ENCODE measurements at regions not wholly inside any gene's neighbourhood (a gene's known extent, or its start where the extent isn't known, plus 50 kb on each side); places are given as distances from the start of the nearest gene placed in this dataset.
"Not testable (repeated sequence)": the region's sequence is repeated elsewhere in the genome, so short reads cannot be mapped to it uniquely, and the experiment has no call there.

- no peak overlapping the region for H3K4me3 ChIP-seq (ENCODE audit: low read length)
- H3K9ac ChIP-seq (ENCODE audit: low read length): no peak overlapping the region
Measured at GRCh38 chr12:131218026-131218922, 264.6 kb downstream of the ADGRD1 start.

GRCh38 chr12:131218923-131219669, 265.4 kb downstream of the ADGRD1 start:
- no peak overlapping the region for H3K4me3 ChIP-seq (ENCODE audit: low read length)
- no peak overlapping the region for H3K27ac ChIP-seq (ENCODE audit: low read depth, low read length)
- no peak overlapping the region for H3K9ac ChIP-seq (ENCODE audit: low read length)
- no peaks in the 10 kb centered on the region for H3K27me3 ChIP-seq (ENCODE audit: control insufficient read depth, insufficient read depth, low read length)
- no peaks in the 10 kb centered on the region for H3K4me1 ChIP-seq (ENCODE audit: control insufficient read depth, insufficient read depth, low read length)
- H3K36me3 ChIP-seq (ENCODE audit: control insufficient read depth, insufficient read depth, low read length): no peaks in the 10 kb centered on the region

More at GRCh38 chr12:131218026-131218922, 264.6 kb downstream of the ADGRD1 start:
- no peaks in the 10 kb centered on the region for H3K36me3 ChIP-seq (ENCODE audit: control insufficient read depth, insufficient read depth, low read length)
- no peaks in the 10 kb centered on the region for H3K4me1 ChIP-seq (ENCODE audit: control insufficient read depth, insufficient read depth, low read length)
- no peak overlapping the region for H3K27ac ChIP-seq (ENCODE audit: low read depth, low read length)
- H3K27me3 ChIP-seq (ENCODE audit: control insufficient read depth, insufficient read depth, low read length): no peaks in the 10 kb centered on the region

GRCh38 chr12:131219670-131220330, 266.1 kb downstream of the ADGRD1 start:
- no peaks in the 10 kb centered on the region for H3K4me1 ChIP-seq (ENCODE audit: control insufficient read depth, insufficient read depth, low read length)
- H3K27me3 ChIP-seq (ENCODE audit: control insufficient read depth, insufficient read depth, low read length): no peaks in the 10 kb centered on the region
- H3K27ac ChIP-seq (ENCODE audit: low read depth, low read length): no peak overlapping the region
- no peaks in the 10 kb centered on the region for H3K36me3 ChIP-seq (ENCODE audit: control insufficient read depth, insufficient read depth, low read length)
- no peak overlapping the region for H3K9ac ChIP-seq (ENCODE audit: low read length)
- no peak overlapping the region for H3K4me3 ChIP-seq (ENCODE audit: low read length)

DNA sequence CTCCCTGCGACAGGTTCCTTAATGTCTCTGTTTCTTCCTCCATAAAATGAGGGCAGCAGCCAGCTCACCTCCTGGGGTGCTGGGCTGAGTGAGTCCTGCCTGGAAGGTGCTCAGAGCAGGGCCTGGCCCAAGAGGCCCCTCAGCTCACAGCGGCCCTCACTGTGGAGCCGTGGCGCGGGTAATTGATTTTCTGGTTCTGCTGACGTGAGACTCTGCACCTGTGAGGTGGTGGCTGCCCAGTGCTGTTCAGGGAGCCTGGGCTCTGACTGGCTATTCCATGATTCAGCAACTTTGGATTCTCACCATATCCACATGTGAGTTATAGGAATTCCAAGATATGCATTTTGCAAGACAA, 266.6 kb downstream of the ADGRD1 start:
- Histone ChIP-seq H3K4me1 (ENCODE audit: control insufficient read depth, insufficient read depth, low read length) (no peaks in the 10 kb centered on the region), H3K36me3 (ENCODE audit: control insufficient read depth, insufficient read depth, low read length) (no peaks in the 10 kb centered on the region), H3K27me3 (ENCODE audit: control insufficient read depth, insufficient read depth, low read length) (no peaks in the 10 kb centered on the region), H3K27ac (ENCODE audit: low read depth, low read length) (no peak overlapping the region), H3K9ac (ENCODE audit: low read length) (no peak overlapping the region), H3K4me3 (ENCODE audit: low read length) (no peak overlapping the region)

GRCh38 chr12:131221061-131221956, 267.6 kb downstream of the ADGRD1 start:
- Histone ChIP-seq H3K36me3 (ENCODE audit: control insufficient read depth, insufficient read depth, low read length) (no peaks in the 10 kb centered on the region), H3K4me3 (ENCODE audit: low read length) (no peak overlapping the region), H3K4me1 (ENCODE audit: control insufficient read depth, insufficient read depth, low read length) (no peaks in the 10 kb centered on the region), H3K27ac (ENCODE audit: low read depth, low read length) (no peak overlapping the region), H3K9ac (ENCODE audit: low read length) (no peak overlapping the region), H3K27me3 (ENCODE audit: control insufficient read depth, insufficient read depth, low read length) (no peaks in the 10 kb centered on the region)

- Histone ChIP-seq H3K36me3 (ENCODE audit: control insufficient read depth, insufficient read depth, low read length) (no peaks in the 10 kb centered on the region), H3K4me1 (ENCODE audit: control insufficient read depth, insufficient read depth, low read length) (no peaks in the 10 kb centered on the region), H3K27me3 (ENCODE audit: control insufficient read depth, insufficient read depth, low read length) (no peaks in the 10 kb centered on the region), H3K27ac (ENCODE audit: low read depth, low read length) (no peak overlapping the region), H3K4me3 (ENCODE audit: low read length) (peak overlapping the region; percentile 22), H3K9ac (ENCODE audit: low read length) (no peak overlapping the region)
Measured at GRCh38 chr12:131221957-131222328, 268.2 kb downstream of the ADGRD1 start.

GRCh38 chr12:131222329-131223139, 268.8 kb downstream of the ADGRD1 start:
- H3K27ac ChIP-seq (ENCODE audit: low read depth, low read length): no peak overlapping the region
- no peaks in the 10 kb centered on the region for H3K4me1 ChIP-seq (ENCODE audit: control insufficient read depth, insufficient read depth, low read length)
- no peaks in the 10 kb centered on the region for H3K36me3 ChIP-seq (ENCODE audit: control insufficient read depth, insufficient read depth, low read length)
- H3K4me3 ChIP-seq (ENCODE audit: low read length): peak overlapping the region; percentile 22
- H3K27me3 ChIP-seq (ENCODE audit: control insufficient read depth, insufficient read depth, low read length): no peaks in the 10 kb centered on the region
- H3K9ac ChIP-seq (ENCODE audit: low read length): no peak overlapping the region

- Histone ChIP-seq H3K9ac (ENCODE audit: low read length) (no peak overlapping the region), H3K4me3 (ENCODE audit: low read length) (no peak overlapping the region), H3K27ac (ENCODE audit: low read depth, low read length) (no peak overlapping the region), H3K36me3 (ENCODE audit: control insufficient read depth, insufficient read depth, low read length) (no peaks in the 10 kb centered on the region), H3K27me3 (ENCODE audit: control insufficient read depth, insufficient read depth, low read length) (no peaks in the 10 kb centered on the region), H3K4me1 (ENCODE audit: control insufficient read depth, insufficient read depth, low read length) (no peaks in the 10 kb centered on the region)
Measured at GRCh38 chr12:131223171-131223761, 269.6 kb downstream of the ADGRD1 start.

- H3K4me3 ChIP-seq (ENCODE audit: low read length): no peak overlapping the region
- no peaks in the 10 kb centered on the region for H3K27me3 ChIP-seq (ENCODE audit: control insufficient read depth, insufficient read depth, low read length)
- no peaks in the 10 kb centered on the region for H3K4me1 ChIP-seq (ENCODE audit: control insufficient read depth, insufficient read depth, low read length)
- H3K9ac ChIP-seq (ENCODE audit: low read length): no peak overlapping the region
- H3K36me3 ChIP-seq (ENCODE audit: control insufficient read depth, insufficient read depth, low read length): no peaks in the 10 kb centered on the region
- no peak overlapping the region for H3K27ac ChIP-seq (ENCODE audit: low read depth, low read length)
Measured at GRCh38 chr12:131223791-131224225, 270.1 kb downstream of the ADGRD1 start.

DNA sequence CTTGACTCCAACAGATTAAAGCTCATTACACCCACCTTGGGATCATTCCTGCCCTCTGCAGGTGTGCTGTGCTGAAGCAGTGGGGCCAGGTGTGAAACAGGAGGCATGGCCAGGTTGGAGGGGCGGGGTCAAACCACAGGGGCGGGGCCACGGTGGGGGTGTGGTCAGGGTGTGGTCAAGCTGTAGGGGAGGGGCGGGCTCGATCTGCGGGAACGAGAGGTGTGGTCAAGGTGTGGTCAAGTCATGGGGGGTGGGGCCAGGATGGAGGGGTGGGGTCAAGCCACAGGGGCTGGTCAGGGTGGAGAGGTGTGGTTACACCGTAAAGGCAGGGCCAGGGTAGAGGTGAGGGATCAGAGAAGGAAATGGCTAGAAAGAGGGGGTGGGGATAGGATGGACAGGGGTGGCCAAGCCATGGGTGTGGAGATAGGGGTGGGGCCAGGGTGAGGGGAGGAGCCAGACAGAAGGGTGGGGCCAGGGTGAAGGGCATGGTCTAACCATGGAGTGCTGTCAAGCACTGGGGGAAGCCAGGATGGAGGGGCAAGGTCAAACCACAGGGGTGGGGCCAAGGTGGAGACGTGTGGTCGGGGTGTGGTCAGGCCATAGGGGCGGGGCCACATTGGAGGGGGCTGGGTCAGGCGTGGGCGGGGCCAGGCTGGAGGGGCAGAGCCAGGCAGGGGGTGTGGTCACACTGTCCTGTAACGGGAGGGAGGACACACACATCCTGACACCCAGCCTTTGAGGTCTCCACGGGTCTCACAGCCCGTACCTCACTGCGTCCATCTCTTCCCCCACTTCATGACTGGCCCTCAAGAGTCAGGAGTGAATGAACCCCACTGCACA, 270.7 kb downstream of the ADGRD1 start:
- H3K9ac ChIP-seq (ENCODE audit: low read length); H3K36me3 ChIP-seq (ENCODE audit: control insufficient read depth, insufficient read depth, low read length); H3K27ac ChIP-seq (ENCODE audit: low read depth, low read length); H3K4me1 ChIP-seq (ENCODE audit: control insufficient read depth, insufficient read depth, low read length); H3K27me3 ChIP-seq (ENCODE audit: control insufficient read depth, insufficient read depth, low read length); H3K4me3 ChIP-seq (ENCODE audit: low read length): not testable (repeated sequence)

All from rectal smooth muscle tissue (tissue), 1 donor.